Brain microvascular endothelial cell (primary cell): ENCODE measurements at regions not wholly inside any gene's neighbourhood (a gene's known extent, or its start where the extent isn't known, plus 50 kb on each side); places are given as distances from the start of the nearest gene placed in this dataset.

Experiments
- DNase-seq: peaks from one replicate; pipeline ENCODE4 v3.0.0-alpha.2; 2020
- H3K27ac ChIP-seq: fragments of 250-450 bp; sonication (Bioruptor Pico); 2 replicates; pipeline ENCODE4 v1.5.1; 2020; ENCODE audit warnings: mild to moderate bottlenecking, moderate library complexity
- H3K27me3 ChIP-seq: fragments of 250-450 bp; sonication (Bioruptor Pico); replicated peaks from 2 replicates; pipeline ENCODE4 v1.5.1; 2020; ENCODE audit warnings: mild to moderate bottlenecking
- H3K36me3 ChIP-seq: fragments of 250-450 bp; sonication (Bioruptor Pico); replicated peaks from 2 replicates; pipeline ENCODE4 v1.5.1; 2020; ENCODE audit warnings: mild to moderate bottlenecking
- H3K4me3 ChIP-seq: 2 replicates; pipeline ENCODE4 v1.5.1; 2011; ENCODE audit warnings: low read depth, mild to moderate bottlenecking, control low read depth, low read length, moderate library complexity
- CTCF ChIP-seq: IDR thresholded peaks from 2 replicates; pipeline ENCODE4 v1.5.1; 2011; ENCODE audit warnings: low read depth, mild to moderate bottlenecking, moderate library complexity, low read length, control low read depth, inconsistent platforms; ENCODE audit errors: missing control alignments
- in situ Hi-C: cut with HindIII; loops from 2 replicates; pipeline ENCODE4 v1.10.0; 2017; ENCODE audit warnings: low sequenced_read_pairs, low pct_ligation_motif_present

GRCh38 chr15:69592954-69593353, 140.3 kb downstream of the RPLP1 start:
- DNase-seq: no peak
- no peaks in the 10 kb centered on the region for H3K36me3 ChIP-seq
- H3K27me3 ChIP-seq: peaks cover 18% of the 10 kb centered on the region
- TF ChIP-seq CTCF: no peak
- in situ Hi-C loops: no loop called here
- H3K4me3 ChIP-seq: no peak overlapping the region
- H3K27ac ChIP-seq: no peak overlapping the region

GRCh38 chr15:69593488-69593887, 140.9 kb downstream of the RPLP1 start:
- Histone ChIP-seq H3K27me3 (peaks cover 22% of the 10 kb centered on the region), H3K36me3 (no peaks in the 10 kb centered on the region), H3K4me3 (no peak overlapping the region), H3K27ac (no peak overlapping the region)
- DNase-seq: no peak
- TF ChIP-seq CTCF: no peak
- in situ Hi-C loops: no loop called here

GRCh38 chr15:69593981-69594966, 141.7 kb downstream of the RPLP1 start:
- Histone ChIP-seq H3K4me3 (no peak overlapping the region), H3K27ac (no peak overlapping the region), H3K36me3 (no peaks in the 10 kb centered on the region), H3K27me3 (peaks cover 27% of the 10 kb centered on the region)
- TF ChIP-seq CTCF: no peak
- DNase-seq: peak; percentile 18
- in situ Hi-C loops: no loop called here

GRCh38 chr15:69595009-69595791, 142.6 kb downstream of the RPLP1 start:
- no peak for TF ChIP-seq CTCF
- no peak overlapping the region for H3K27ac ChIP-seq
- no peak for DNase-seq
- no peaks in the 10 kb centered on the region for H3K36me3 ChIP-seq
- H3K27me3 ChIP-seq: peaks cover 33% of the 10 kb centered on the region
- in situ Hi-C loops: no loop called here
- H3K4me3 ChIP-seq: no peak overlapping the region

- no peak overlapping the region for H3K27ac ChIP-seq
- no peaks in the 10 kb centered on the region for H3K36me3 ChIP-seq
- no peak for DNase-seq
- H3K4me3 ChIP-seq: no peak overlapping the region
- in situ Hi-C loops: no loop called here
- TF ChIP-seq CTCF: no peak
- H3K27me3 ChIP-seq: peaks cover 33% of the 10 kb centered on the region
Measured at GRCh38 chr15:69597061-69597592, 144.5 kb downstream of the RPLP1 start.
